RWPE2 (cell line): ENCODE measurements at regions not wholly inside any gene's neighbourhood (a gene's known extent, or its start where the extent isn't known, plus 50 kb on each side); places are given as distances from the start of the nearest gene placed in this dataset.

Experiments
- ATAC-seq: fragments of 200-7000 bp; cut with Tn5 transposase; 3 replicates; pipeline ENCODE4 v1.9.1; 2021; ENCODE audit warnings: low read depth
- DNase-seq: peaks from one replicate; pipeline ENCODE4 v3.0.0-alpha.2; 2020; ENCODE audit warnings: low spot score
- H3K27ac ChIP-seq: fragments of 450-650 bp; 2 replicates; pipeline ENCODE4 v1.5.1; 2017; ENCODE audit warnings: mild to moderate bottlenecking; ENCODE audit not compliant: poor library complexity, severe bottlenecking
- H3K27me3 ChIP-seq: fragments of 250-450 bp; sonication (Bioruptor Pico); 2 replicates; pipeline ENCODE4 v1.5.1; 2021; ENCODE audit warnings: mild to moderate bottlenecking, moderate library complexity; ENCODE audit not compliant: insufficient read depth, poor library complexity, severe bottlenecking
- H3K36me3 ChIP-seq: fragments of 250-450 bp; sonication (Bioruptor Pico); 2 replicates; pipeline ENCODE4 v1.5.1; 2020; ENCODE audit warnings: low read depth, mild to moderate bottlenecking, moderate library complexity
- H3K4me1 ChIP-seq: fragments of 250-450 bp; sonication (Bioruptor Pico); 2 replicates; pipeline ENCODE4 v1.5.1; 2021; ENCODE audit warnings: mild to moderate bottlenecking, moderate library complexity; ENCODE audit not compliant: insufficient read depth, poor library complexity, severe bottlenecking
- H3K4me3 ChIP-seq: fragments of 250-450 bp; sonication (Bioruptor Pico); 2 replicates; pipeline ENCODE4 v1.5.1; 2021; ENCODE audit warnings: mild to moderate bottlenecking, moderate library complexity; ENCODE audit not compliant: severe bottlenecking
- H3K9me3 ChIP-seq: fragments of 250-450 bp; sonication (Bioruptor Pico); 2 replicates; pipeline ENCODE4 v1.5.1; 2021; ENCODE audit warnings: mild to moderate bottlenecking, moderate library complexity; ENCODE audit not compliant: severe bottlenecking
- TF ChIP-seq, protein P1 (sequence below): fragments of 450-650 bp; IDR thresholded peaks from one replicate; pipeline ENCODE4 v1.5.1; 2017; ENCODE audit warnings: mild to moderate bottlenecking, moderate library complexity; ENCODE audit not compliant: poor library complexity, severe bottlenecking

DNA sequence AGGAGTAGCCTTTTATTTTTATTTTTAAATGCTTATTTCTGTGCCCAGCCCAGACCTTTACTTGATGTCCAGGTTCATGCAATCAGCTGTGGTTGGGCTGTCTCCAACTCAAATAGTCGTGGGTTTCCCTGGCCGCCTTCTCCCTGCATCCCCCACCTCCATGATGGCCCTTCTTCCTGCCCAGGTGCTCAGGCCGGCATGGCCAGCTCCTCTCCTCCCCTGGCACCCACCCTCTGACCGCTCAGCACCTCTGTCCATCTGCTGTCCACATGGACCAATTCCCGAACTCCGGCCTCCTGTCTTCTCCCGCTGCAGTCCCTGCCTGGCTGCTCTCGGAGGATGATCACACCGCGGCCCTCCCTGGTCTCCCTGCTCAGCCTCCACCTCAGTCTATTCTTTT lies 81.2 kb upstream of the SULF2 start:
- H3K4me3 ChIP-seq, result no peak overlapping the region
- H3K27me3 ChIP-seq, result no peaks in the 10 kb centered on the region
- H3K9me3 ChIP-seq, result no peaks in the 10 kb centered on the region
- no peak overlapping the region for H3K27ac ChIP-seq
- H3K4me1 ChIP-seq, result no peaks in the 10 kb centered on the region
- no peaks in the 10 kb centered on the region for H3K36me3 ChIP-seq
- TF ChIP-seq, protein P1, sequence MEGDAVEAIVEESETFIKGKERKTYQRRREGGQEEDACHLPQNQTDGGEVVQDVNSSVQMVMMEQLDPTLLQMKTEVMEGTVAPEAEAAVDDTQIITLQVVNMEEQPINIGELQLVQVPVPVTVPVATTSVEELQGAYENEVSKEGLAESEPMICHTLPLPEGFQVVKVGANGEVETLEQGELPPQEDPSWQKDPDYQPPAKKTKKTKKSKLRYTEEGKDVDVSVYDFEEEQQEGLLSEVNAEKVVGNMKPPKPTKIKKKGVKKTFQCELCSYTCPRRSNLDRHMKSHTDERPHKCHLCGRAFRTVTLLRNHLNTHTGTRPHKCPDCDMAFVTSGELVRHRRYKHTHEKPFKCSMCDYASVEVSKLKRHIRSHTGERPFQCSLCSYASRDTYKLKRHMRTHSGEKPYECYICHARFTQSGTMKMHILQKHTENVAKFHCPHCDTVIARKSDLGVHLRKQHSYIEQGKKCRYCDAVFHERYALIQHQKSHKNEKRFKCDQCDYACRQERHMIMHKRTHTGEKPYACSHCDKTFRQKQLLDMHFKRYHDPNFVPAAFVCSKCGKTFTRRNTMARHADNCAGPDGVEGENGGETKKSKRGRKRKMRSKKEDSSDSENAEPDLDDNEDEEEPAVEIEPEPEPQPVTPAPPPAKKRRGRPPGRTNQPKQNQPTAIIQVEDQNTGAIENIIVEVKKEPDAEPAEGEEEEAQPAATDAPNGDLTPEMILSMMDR, result no peak
- no peak for ATAC-seq
- no peak for DNase-seq

DNA sequence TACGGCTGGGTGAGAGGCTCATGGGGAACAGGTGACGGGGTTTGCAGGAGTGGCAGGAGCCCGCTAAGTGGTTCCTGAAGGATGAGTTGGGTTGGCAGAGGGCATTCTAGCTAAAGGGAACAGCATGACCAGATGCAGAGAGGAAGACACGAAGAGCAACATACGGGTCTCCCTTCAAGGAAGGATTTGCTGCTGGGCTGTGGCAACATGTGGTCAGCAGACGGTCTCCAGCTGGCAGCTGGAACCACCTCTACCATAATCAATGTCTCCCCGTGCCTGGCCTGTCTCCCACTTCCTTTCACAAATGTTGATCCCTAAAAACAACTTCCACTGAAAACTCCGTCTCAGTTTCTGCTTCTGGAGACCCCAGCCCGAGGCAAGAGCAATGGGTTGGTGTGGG lies 80.6 kb upstream of the SULF2 start:
- DNase-seq (no peak), ATAC-seq (no peak)
- H3K27me3 ChIP-seq, result no peaks in the 10 kb centered on the region
- H3K9me3 ChIP-seq, result no peaks in the 10 kb centered on the region
- no peaks in the 10 kb centered on the region for H3K36me3 ChIP-seq
- no peaks in the 10 kb centered on the region for H3K4me1 ChIP-seq
- no peak overlapping the region for H3K4me3 ChIP-seq
- no peak overlapping the region for H3K27ac ChIP-seq
- TF ChIP-seq, protein P1, result no peak

DNA sequence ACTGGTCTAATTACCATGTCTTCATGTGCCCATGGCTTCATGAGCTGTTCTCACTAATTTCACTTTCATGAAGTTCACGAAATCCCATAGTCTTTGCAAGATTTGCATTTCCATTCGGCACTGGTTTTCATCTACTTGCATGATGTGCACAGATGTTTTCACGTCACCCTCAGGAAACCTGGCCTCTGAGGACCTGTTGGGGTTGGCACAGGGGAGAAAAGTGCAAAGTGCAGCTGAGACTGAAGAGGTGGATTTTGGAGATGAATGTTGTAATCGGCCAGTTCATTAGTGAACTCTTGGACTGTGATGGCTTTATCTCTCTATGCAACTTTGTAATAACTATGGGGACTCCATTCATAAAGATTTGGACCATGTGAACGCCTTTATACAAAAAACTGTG lies 80.2 kb upstream of the SULF2 start:
- no peak overlapping the region for H3K27ac ChIP-seq
- no peaks in the 10 kb centered on the region for H3K4me1 ChIP-seq
- no peaks in the 10 kb centered on the region for H3K9me3 ChIP-seq
- TF ChIP-seq, protein P1, result no peak
- DNase-seq (no peak), ATAC-seq (no peak)
- no peaks in the 10 kb centered on the region for H3K27me3 ChIP-seq
- H3K36me3 ChIP-seq, result no peaks in the 10 kb centered on the region
- no peak overlapping the region for H3K4me3 ChIP-seq

DNA sequence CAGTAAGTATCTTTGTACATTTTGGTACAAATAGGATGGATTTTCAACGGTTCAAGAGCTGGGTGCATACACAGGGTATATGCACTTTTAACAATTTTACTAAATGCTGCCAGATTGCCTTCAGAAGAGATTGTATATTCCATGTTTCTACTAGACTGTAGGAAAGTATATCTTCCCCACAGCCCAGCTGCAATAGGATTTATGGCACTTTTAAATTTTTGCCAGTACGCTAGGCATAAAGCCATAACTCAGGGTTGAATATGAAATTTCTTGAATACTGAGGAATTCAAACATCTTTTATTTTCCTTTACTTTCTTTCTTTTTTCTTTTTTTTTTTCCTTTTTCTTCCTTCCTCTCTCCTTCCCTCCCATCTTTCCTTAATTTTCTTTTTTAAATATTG lies 78.7 kb upstream of the SULF2 start:
- TF ChIP-seq, protein P1, result no peak
- Histone ChIP-seq H3K36me3 (no peaks in the 10 kb centered on the region), H3K9me3 (no peaks in the 10 kb centered on the region), H3K4me3 (no peak overlapping the region), H3K27me3 (no peaks in the 10 kb centered on the region), H3K27ac (no peak overlapping the region), H3K4me1 (no peaks in the 10 kb centered on the region)
- ATAC-seq, result no peak
- no peak for DNase-seq

DNA sequence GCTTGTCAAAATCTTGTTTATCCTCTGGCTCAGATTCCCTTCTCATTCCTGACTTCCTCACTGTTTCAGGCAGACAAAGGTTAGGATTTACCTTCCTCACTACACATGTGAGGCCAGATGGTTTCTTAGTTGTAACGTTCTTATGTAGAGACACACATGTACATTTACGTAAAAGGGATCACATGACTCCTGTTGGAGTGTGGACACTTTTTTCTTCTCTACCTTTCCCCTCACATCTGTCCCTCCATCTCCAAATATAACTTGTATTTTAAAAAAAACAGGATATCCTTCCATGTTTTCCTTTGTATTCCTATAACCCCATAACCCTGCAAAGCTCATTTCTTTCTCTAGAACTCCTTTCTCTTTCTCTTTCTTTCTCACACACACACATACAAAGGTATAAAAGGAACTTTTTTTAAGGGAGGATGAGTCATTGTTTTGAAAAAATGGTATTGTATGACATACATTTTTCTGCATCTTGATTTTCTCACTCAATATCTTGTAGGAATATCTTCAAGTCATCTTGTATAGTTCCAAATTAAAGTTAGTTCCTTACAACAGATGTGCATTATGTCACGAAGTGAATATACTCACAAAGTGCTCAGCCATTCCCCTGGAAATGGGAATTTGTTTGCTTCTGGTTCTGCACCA lies 78.2 kb upstream of the SULF2 start:
- TF ChIP-seq, protein P1, result no peak
- Histone ChIP-seq H3K4me1 (no peaks in the 10 kb centered on the region), H3K27ac (no peak overlapping the region), H3K9me3 (no peaks in the 10 kb centered on the region), H3K4me3 (no peak overlapping the region), H3K27me3 (no peaks in the 10 kb centered on the region), H3K36me3 (no peaks in the 10 kb centered on the region)
- no peak for DNase-seq
- no peak for ATAC-seq
